HG03565 (cell line): ENCODE measurements at regions not wholly inside any gene's neighbourhood (a gene's known extent, or its start where the extent isn't known, plus 50 kb on each side); places are given as distances from the start of the nearest gene placed in this dataset.

Experiments
- ATAC-seq: cut with Tn5 transposase; IDR thresholded peaks from one replicate; pipeline ENCODE4 v1.9.1; 2021; ENCODE audit warnings: mild to moderate bottlenecking, moderate library complexity; ENCODE audit not compliant: unreplicated experiment

DNA sequence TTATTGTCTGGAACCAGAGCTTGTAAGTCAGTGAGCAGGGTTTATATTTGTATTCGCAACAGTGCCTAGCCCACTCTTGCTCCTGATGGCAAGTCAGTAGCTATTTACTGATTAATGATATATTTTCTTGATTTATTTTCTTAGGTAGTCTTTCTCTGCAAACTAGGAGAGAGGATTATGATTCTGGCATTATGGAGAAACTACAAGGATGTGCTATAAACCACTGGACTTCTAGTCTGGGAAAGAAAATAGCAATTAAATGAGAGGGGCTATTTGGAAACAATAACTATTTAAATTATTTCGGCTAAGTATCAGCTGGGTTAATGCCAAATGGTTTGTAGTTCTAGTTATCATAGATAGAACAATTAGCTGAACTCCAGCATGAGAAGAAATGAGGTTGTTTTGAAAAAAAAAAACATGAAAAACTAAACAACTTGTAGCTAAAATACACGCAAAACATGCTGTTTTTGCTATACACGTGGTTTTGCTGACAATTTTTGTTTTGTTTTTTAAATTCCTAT lies 304.9 kb upstream of the TCF21 start:
- no peak for ATAC-seq

GRCh38 chr6:133584823-133585222 lies 304.1 kb upstream of the TCF21 start:
- no peak for ATAC-seq

GRCh38 chr6:133585978-133586377 lies 302.9 kb upstream of the TCF21 start:
- ATAC-seq, result no peak

DNA sequence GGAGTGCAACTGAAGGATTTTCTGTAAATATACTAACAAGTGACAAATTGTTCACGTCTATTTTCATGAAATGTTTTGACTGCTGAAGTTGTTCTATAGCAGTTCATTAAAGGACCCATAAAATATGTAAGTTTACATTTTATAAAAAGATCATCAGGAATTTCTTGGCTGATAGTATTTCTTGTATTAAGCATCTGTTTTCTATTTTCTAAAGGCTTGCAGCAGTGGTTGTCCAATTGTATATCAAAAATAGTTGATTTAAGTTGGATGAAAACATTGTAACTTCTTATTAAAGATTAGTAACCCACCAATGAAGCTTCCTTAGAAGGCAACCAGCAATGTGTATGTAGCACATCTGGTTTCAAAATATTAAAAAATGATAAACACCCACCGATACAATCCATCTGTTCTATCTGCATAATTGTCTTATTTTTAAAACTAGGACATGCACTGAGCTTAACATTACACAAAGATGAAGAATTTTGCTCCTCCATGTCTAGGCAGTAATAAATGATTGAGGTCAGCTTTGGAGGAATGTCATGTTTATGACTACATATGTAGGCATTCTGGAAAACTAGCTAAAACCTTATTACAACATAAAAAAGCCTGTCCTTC lies 301.3 kb upstream of the TCF21 start:
- no peak for ATAC-seq

- no peak for ATAC-seq
These were observed 298.7 kb upstream of the TCF21 start for GRCh38 chr6:133590196-133590595.

- ATAC-seq, result no peak
These were observed 298.1 kb upstream of the TCF21 start for GRCh38 chr6:133590814-133591213.

- no peak for ATAC-seq
These were observed 297.6 kb upstream of the TCF21 start for GRCh38 chr6:133591275-133591674.

- ATAC-seq, result no peak
These were observed 294.2 kb upstream of the TCF21 start for GRCh38 chr6:133594652-133595110.

DNA sequence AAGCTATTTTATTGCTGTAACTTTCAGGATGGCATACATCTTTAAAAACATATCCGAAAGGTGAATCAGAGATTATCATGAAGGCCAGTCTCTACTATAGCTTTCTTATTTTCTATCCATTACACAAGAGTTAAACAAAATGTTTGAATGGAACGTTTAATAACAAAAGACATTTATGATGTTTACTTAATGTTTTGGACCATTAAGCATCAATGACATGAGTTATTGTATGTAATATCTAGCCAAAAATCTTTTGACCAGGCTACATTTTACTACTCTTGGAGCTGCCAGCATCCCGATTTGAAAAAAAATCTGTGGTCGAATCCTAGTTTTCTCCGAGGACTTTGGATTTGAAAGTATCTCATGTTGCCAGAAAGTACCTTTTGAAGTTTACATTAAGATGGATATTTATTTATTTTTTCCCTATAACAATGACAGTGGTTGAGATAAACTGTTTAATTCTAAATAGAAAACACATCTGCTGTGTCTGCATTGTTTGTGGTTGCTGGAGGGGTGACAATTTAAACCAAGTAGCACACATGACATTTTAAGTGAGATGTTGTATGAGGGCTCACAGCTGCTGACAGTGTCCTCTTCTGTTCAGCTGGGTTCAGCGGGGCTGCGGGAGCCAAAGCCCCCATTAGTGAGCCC lies 293.7 kb upstream of the TCF21 start:
- no peak for ATAC-seq

GRCh38 chr6:133606852-133607251 lies 282.1 kb upstream of the TCF21 start:
- no peak for ATAC-seq

DNA sequence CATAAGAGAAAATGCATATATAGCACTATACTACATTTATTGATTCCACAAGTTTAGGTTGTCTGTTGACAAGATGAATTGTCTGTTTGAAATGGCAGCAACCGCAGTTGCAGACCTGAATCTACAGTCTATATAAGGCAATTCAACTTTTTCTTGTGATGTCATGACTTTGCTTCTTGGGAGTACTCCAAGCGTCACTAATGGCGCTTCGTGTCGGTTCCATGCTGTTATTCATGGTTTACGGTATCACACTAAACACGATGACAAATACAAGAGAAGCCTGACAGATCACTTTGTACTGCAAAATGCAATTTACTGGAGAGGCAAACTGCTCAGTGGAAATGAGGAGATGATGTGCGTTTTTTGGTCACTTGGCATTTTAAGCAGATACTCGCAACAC lies 280.3 kb upstream of the TCF21 start:
- ATAC-seq, result no peak

GRCh38 chr6:133609415-133610226 lies 279.3 kb upstream of the TCF21 start:
- ATAC-seq, result no peak

GRCh38 chr6:133610227-133610840 lies 278.6 kb upstream of the TCF21 start:
- no peak for ATAC-seq

GRCh38 chr6:133610971-133611370 lies 277.9 kb upstream of the TCF21 start:
- ATAC-seq, result no peak

DNA sequence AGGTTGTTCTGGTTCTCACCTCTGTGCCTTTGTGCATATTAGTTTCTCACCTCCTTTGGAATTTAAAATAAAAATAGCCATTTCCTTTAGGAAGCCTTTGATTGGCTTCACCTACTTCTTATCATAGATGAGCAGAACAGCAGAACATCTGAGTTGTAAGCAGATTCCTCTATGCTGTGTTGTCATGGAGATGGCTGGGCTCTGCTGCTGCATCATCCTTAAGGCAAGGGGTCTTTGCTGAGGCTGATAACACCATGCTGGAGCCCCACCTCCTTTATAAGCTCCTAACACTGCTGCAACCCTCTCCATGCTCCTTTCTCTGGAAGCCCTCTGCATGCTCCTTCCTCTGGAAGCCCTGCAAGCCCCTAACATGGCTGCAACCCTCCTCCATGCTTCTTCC lies 276.5 kb upstream of the TCF21 start:
- ATAC-seq, result no peak

DNA sequence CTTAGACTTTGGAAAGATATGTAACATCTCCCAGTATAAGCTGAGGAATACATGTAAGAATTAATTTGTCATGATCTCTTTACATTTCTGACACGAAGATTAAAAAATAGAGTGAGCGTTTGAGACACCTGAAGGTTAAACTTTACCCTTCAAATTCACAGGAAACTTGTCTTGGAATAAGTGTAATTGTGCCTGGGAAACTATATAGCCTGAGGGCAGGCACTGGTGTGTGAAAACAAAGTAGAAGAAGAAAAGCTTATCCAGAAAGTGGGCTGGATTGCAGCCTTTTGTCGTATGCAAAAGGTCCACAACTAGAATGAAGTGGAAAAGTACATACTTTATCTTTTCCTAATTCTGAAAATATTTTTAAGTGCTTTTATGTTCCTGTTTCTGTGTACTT lies 275.7 kb upstream of the TCF21 start:
- no peak for ATAC-seq

DNA sequence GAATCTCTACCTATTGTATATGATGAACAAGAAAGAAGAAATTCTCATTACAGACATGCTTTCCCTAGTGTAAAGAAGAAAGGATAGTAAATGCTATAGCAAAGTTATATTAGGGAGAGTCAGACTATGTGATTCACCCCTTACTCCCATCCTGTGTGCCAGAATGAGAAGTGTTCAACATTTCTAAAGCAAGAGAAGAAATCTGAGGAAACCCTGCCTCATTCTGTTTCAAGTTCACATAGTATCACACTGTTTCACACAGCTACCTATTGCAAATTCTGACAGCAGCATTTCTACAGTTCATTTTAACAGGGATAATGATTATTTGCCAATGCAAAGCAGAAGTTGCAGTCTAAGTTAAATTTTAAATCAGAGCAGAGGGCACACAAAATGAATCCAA lies 267.2 kb upstream of the TCF21 start:
- no peak for ATAC-seq

DNA sequence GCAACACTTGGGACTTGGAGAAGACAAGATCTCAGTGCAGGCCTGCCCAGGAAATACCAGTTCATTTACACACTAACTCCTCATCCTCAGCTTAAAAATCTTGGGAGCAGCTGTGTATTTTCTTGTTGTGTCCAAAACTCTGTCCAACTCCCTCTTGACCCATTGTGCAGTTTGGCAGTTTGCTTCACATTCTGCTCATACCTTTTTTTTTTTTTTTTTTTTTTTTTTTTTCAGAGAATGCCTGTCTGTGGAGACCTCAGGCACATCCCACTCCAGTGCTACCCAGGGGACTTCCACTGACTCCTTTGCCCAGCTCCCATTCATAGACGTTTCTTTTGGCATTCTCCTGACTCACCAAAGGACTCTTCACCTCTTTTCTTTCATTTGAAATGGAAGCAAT lies 265.8 kb upstream of the TCF21 start:
- ATAC-seq, result no peak

GRCh38 chr6:133623621-133624020 lies 265.3 kb upstream of the TCF21 start:
- no peak for ATAC-seq

DNA sequence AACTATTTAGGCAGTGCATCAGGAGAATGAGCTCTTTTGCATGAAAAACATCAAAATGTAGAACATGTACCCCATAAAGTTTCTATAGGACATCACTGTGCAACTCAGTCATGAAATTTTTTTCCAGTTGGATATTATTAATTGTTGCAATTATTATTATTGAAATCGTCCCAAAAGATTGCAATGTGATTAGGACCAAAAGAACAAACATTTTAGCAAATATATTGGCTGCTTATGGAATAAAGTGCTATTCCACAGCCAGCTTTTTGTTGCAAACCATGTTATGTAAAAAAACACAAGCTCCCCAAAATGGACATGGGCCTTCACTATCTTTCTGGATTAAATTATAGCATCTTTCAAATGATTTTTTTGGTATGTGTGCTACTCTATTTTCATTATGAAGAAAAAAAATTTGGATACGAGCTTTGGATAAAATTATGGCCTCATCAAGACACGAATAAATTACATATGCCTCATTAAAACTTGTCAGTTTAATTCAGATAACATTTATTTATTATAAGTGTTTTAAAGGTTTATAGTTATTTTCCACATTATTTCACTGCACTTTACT lies 262.7 kb upstream of the TCF21 start:
- ATAC-seq, result no peak

- no peak for ATAC-seq
These were observed 258.9 kb upstream of the TCF21 start for GRCh38 chr6:133629970-133630369.
